ENCODE measurements at regions not wholly inside any gene's neighbourhood (a gene's known extent, or its start where the extent isn't known, plus 50 kb on each side); places are given as distances from the start of the nearest gene placed in this dataset.

GRCh38 chr4:4735870-4736269, 123.6 kb upstream of the MSX1 start:
- DNase-seq: peak; percentile 67

- DNase-seq: peak; percentile 23
Measured at GRCh38 chr4:4735136-4735750, 124.2 kb upstream of the MSX1 start.

GRCh38 chr4:4734425-4734824, 125.0 kb upstream of the MSX1 start:
- no peak for DNase-seq

- DNase-seq: no peak
Measured at GRCh38 chr4:4733663-4734062, 125.8 kb upstream of the MSX1 start.

GRCh38 chr4:4730249-4730648, 129.2 kb upstream of the MSX1 start:
- DNase-seq: peak; percentile 63

GRCh38 chr4:4729206-4729605, 130.3 kb upstream of the MSX1 start:
- no peak for DNase-seq

GRCh38 chr4:4727536-4727935, 131.9 kb upstream of the MSX1 start:
- no peak for DNase-seq

- DNase-seq: no peak
Measured at GRCh38 chr4:4726051-4726450, 133.4 kb upstream of the MSX1 start.

GRCh38 chr4:4724321-4724720, 135.1 kb upstream of the MSX1 start:
- DNase-seq: peak; percentile 66

GRCh38 chr4:4721636-4722035, 137.8 kb upstream of the MSX1 start:
- DNase-seq: no peak

- no peak for DNase-seq
Measured at GRCh38 chr4:4720646-4721045, 138.8 kb upstream of the MSX1 start.

GRCh38 chr4:4719436-4719835, 140.0 kb upstream of the MSX1 start:
- no peak for DNase-seq

- no peak for DNase-seq
Measured at GRCh38 chr4:4717692-4718091, 141.8 kb upstream of the MSX1 start.

- DNase-seq: no peak
Measured at GRCh38 chr4:4714331-4714730, 145.1 kb upstream of the MSX1 start.

- DNase-seq: no peak
Measured at GRCh38 chr4:4712800-4713528, 146.5 kb upstream of the MSX1 start.

GRCh38 chr4:4711902-4712301, 147.6 kb upstream of the MSX1 start:
- no peak for DNase-seq

GRCh38 chr4:4709736-4710135, 149.7 kb upstream of the MSX1 start:
- peak; percentile 40 for DNase-seq

GRCh38 chr4:4704267-4704666, 155.2 kb upstream of the MSX1 start:
- DNase-seq: no peak

- no peak for DNase-seq
Measured at GRCh38 chr4:4697584-4697983, 155.7 kb upstream of the STX18 start.

GRCh38 chr4:4696530-4696929, 154.7 kb upstream of the STX18 start:
- DNase-seq: no peak

GRCh38 chr4:4695497-4695896, 153.6 kb upstream of the STX18 start:
- DNase-seq: no peak

- DNase-seq: no peak
Measured at GRCh38 chr4:4694827-4695226, 153.0 kb upstream of the STX18 start.

GRCh38 chr4:4694296-4694772, 152.5 kb upstream of the STX18 start:
- DNase-seq: no peak

- DNase-seq: no peak
Measured at GRCh38 chr4:4693755-4694295, 152.0 kb upstream of the STX18 start.

All from skin of body (tissue), 1 donor.